ENCODE measurements at regions not wholly inside any gene's neighbourhood (a gene's known extent, or its start where the extent isn't known, plus 50 kb on each side); places are given as distances from the start of the nearest gene placed in this dataset.

DNA sequence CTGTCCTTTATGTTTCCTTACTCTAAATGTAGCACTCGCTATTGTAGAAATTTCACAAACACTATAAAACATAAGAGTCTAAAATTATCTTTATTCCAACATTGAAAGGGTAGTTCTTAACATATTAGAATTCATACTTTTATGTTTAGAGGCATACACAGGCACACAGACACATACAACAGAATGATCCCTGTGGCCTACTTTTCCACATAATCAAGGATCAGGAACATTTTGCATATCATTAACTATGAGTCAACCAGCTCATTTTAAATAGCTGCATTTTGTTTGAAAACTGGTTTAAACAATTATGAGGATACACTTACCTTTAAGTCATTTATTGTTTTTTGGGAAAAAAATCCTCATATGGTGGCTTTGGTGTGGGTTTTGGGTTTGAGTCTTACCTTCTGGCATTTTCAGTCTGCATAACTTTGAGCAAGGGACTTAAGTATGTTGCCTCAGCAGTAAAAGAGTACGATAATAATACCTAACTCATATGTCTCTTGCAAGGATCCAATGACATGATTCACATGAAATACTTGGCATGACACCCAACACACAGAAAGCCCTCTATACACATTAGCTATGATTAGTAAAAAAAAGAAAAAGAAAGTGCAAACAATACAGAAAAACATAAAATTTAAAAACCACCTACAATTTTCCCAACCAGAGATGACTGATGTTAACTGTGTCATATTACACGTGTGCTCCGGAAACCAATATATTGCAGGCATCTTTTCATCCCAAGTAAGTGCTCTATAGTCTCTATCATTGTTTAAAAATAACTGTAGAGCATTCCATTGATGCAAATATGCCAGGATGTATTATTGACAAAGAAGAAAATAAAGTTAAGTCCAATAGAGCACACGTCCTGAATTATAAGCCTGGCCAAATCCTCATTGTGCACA lies 213.1 kb upstream of the ADAMTS9 start:
- ChIA-PET CTCF (no interaction called here), POLR2A (no interaction called here)
- no peaks in the 10 kb centered on the region for H3K36me3 Mint-ChIP-seq (ENCODE audit: low read depth)
- H3K4me3 Mint-ChIP-seq = no peak overlapping the region
- DNase-seq (no peak), ATAC-seq (ENCODE audit: low read depth) (no peak)
- H3K27ac Mint-ChIP-seq = no peak overlapping the region
- intact Hi-C loops (cut with micrococcal nuclease) = no loop called here
- peaks cover 2% of the 10 kb centered on the region for H3K9me3 Mint-ChIP-seq
- H3K27me3 Mint-ChIP-seq = no peaks in the 10 kb centered on the region
- H3K4me1 Mint-ChIP-seq = no peaks in the 10 kb centered on the region
- TF ChIP-seq, protein P1, sequence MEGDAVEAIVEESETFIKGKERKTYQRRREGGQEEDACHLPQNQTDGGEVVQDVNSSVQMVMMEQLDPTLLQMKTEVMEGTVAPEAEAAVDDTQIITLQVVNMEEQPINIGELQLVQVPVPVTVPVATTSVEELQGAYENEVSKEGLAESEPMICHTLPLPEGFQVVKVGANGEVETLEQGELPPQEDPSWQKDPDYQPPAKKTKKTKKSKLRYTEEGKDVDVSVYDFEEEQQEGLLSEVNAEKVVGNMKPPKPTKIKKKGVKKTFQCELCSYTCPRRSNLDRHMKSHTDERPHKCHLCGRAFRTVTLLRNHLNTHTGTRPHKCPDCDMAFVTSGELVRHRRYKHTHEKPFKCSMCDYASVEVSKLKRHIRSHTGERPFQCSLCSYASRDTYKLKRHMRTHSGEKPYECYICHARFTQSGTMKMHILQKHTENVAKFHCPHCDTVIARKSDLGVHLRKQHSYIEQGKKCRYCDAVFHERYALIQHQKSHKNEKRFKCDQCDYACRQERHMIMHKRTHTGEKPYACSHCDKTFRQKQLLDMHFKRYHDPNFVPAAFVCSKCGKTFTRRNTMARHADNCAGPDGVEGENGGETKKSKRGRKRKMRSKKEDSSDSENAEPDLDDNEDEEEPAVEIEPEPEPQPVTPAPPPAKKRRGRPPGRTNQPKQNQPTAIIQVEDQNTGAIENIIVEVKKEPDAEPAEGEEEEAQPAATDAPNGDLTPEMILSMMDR (IDR thresholded peaks at IDR 0.05) = no peak

DNA sequence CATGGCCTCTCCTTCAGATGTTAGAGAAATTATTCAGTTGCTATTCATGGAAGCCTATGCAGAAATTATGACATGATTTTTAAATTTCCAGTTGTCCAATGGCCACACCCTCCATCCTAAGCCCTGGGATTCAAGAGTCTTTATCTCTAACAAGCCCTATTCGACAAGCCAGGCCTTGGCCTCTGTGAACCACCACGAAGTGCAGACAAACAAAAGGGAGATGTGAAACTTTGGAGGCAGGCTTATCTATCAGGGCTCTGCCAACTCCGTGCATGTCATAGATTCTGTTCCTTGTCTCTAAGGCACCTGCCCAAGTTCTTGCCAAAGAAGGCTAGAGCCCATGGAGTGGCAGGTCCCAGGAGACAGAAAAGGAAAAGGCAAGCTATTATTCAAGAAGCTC lies 212.4 kb upstream of the ADAMTS9 start:
- Mint-ChIP-seq H3K36me3 (ENCODE audit: low read depth) (no peaks in the 10 kb centered on the region), H3K27me3 (no peaks in the 10 kb centered on the region), H3K4me3 (no peak overlapping the region), H3K27ac (no peak overlapping the region), H3K4me1 (no peaks in the 10 kb centered on the region), H3K9me3 (peaks cover 2% of the 10 kb centered on the region)
- intact Hi-C loops (cut with micrococcal nuclease) = no loop called here
- CTCF ChIA-PET = no interaction called here
- DNase-seq (no peak), ATAC-seq (ENCODE audit: low read depth) (no peak)
- TF ChIP-seq, protein P1 (IDR thresholded peaks at IDR 0.05) = no peak
- POLR2A ChIA-PET = no interaction called here

DNA sequence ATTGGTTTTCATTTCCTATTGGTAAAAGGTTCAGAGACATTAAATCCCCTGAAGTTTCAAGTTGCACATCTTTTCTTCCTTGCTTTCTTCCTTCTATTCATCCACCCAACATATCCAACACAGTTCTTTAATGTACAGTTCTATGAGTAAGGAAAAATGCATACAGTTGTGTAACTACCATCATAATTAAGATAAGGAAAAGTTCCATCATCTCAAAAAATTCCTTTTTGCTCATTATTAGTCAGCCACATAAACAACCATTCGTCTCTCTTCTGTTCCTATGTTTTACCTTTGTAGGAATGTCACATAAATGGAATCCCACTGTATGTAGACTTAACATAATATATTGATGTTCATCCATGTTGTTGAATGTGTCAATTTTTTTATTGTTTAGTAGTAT lies 211.1 kb upstream of the ADAMTS9 start:
- no peaks in the 10 kb centered on the region for H3K27me3 Mint-ChIP-seq
- no peaks in the 10 kb centered on the region for H3K4me1 Mint-ChIP-seq
- ATAC-seq (ENCODE audit: low read depth) (no peak), DNase-seq (no peak)
- H3K36me3 Mint-ChIP-seq (ENCODE audit: low read depth) = no peaks in the 10 kb centered on the region
- H3K9me3 Mint-ChIP-seq = peaks cover 2% of the 10 kb centered on the region
- ChIA-PET POLR2A (no interaction called here), CTCF (no interaction called here)
- intact Hi-C loops (cut with micrococcal nuclease) = no loop called here
- TF ChIP-seq, protein P1 (IDR thresholded peaks at IDR 0.05) = no peak
- no peak overlapping the region for H3K27ac Mint-ChIP-seq
- no peak overlapping the region for H3K4me3 Mint-ChIP-seq

DNA sequence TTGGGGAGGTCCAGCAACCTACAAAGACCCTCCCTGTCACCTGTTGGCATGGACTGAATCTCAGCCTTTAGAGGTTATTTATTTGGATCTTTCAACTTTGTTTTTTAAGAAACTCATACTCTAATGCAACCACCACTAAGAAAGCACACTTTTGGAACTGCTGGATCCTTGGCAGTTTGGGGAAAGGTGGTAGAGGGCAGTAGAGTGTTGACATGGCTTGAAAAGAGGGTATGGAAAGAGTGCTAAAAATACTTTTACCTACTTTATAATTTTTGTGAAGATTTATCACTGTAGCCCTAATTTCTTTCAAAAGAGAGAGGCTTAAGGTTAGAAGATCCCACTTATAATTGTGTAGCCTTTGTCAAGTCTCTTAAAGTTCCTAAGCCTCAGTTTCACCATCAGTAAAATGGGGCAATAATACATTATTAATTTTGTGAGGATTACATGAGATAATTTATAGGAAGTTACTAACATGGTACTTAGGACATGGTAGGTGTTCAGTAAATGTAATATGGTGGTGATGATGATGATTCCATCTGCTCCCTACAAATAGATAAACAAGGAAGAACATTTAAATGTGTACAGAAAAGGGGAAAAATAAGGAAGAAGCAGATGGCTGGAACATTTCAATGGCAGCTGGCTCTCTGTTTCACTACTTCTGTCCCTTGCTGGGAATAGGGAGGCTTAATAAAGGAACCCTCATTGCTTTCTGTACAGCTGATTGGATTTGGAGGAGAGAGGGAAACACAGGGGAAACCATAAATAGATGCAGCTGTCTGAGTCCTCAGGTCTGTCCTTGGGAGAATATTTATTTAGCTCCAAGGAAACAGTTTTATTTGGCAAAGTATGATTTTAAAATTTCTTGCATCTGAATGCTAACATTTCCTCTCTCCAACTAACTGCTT lies 208.4 kb upstream of the ADAMTS9 start:
- DNase-seq (no peak), ATAC-seq (ENCODE audit: low read depth) (no peak)
- TF ChIP-seq, protein P1 (IDR thresholded peaks at IDR 0.05) = no peak
- no peaks in the 10 kb centered on the region for H3K36me3 Mint-ChIP-seq (ENCODE audit: low read depth)
- intact Hi-C loops (cut with micrococcal nuclease) = no loop called here
- no peak overlapping the region for H3K4me3 Mint-ChIP-seq
- ChIA-PET CTCF (no interaction called here), POLR2A (no interaction called here)
- no peaks in the 10 kb centered on the region for H3K27me3 Mint-ChIP-seq
- no peak overlapping the region for H3K27ac Mint-ChIP-seq
- H3K9me3 Mint-ChIP-seq = peaks cover 2% of the 10 kb centered on the region
- H3K4me1 Mint-ChIP-seq = no peaks in the 10 kb centered on the region
